RWPE2 (cell line): ENCODE measurements at regions not wholly inside any gene's neighbourhood (a gene's known extent, or its start where the extent isn't known, plus 50 kb on each side); places are given as distances from the start of the nearest gene placed in this dataset.

ENCODE experiments used
- ATAC-seq: fragments of 200-7000 bp; cut with Tn5 transposase; 3 replicates; pipeline ENCODE4 v1.9.1; 2021; ENCODE audit warnings: low read depth
- DNase-seq: peaks from one replicate; pipeline ENCODE4 v3.0.0-alpha.2; 2020; ENCODE audit warnings: low spot score
- H3K27ac ChIP-seq: fragments of 450-650 bp; 2 replicates; pipeline ENCODE4 v1.5.1; 2017; ENCODE audit warnings: mild to moderate bottlenecking; ENCODE audit not compliant: poor library complexity, severe bottlenecking
- H3K27me3 ChIP-seq: fragments of 250-450 bp; sonication (Bioruptor Pico); 2 replicates; pipeline ENCODE4 v1.5.1; 2021; ENCODE audit warnings: mild to moderate bottlenecking, moderate library complexity; ENCODE audit not compliant: insufficient read depth, poor library complexity, severe bottlenecking
- H3K36me3 ChIP-seq: fragments of 250-450 bp; sonication (Bioruptor Pico); 2 replicates; pipeline ENCODE4 v1.5.1; 2020; ENCODE audit warnings: low read depth, mild to moderate bottlenecking, moderate library complexity
- H3K4me1 ChIP-seq: fragments of 250-450 bp; sonication (Bioruptor Pico); 2 replicates; pipeline ENCODE4 v1.5.1; 2021; ENCODE audit warnings: mild to moderate bottlenecking, moderate library complexity; ENCODE audit not compliant: insufficient read depth, poor library complexity, severe bottlenecking
- H3K4me3 ChIP-seq: fragments of 250-450 bp; sonication (Bioruptor Pico); 2 replicates; pipeline ENCODE4 v1.5.1; 2021; ENCODE audit warnings: mild to moderate bottlenecking, moderate library complexity; ENCODE audit not compliant: severe bottlenecking
- H3K9me3 ChIP-seq: fragments of 250-450 bp; sonication (Bioruptor Pico); 2 replicates; pipeline ENCODE4 v1.5.1; 2021; ENCODE audit warnings: mild to moderate bottlenecking, moderate library complexity; ENCODE audit not compliant: severe bottlenecking
- TF ChIP-seq, protein P1 (sequence below): fragments of 450-650 bp; IDR thresholded peaks from one replicate; pipeline ENCODE4 v1.5.1; 2017; ENCODE audit warnings: mild to moderate bottlenecking, moderate library complexity; ENCODE audit not compliant: poor library complexity, severe bottlenecking

DNA sequence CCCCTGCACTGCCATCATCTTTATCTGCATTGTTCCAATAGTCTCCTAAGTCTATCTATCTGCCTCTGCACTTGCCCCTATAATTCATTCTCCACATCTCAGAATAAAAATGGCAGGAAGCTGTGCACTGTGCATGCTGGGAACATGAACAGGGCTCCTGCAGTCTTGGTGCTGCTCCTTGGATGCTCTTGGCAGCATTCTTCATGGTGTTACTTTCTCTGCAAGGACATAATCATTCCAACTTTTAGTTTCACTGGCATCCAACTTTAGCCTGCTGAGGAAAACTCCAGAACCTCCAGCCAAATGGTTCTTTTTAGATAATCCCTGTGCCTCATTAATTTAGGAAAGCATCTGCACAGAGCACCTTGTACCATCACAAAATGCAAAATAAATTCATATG lies 208.3 kb downstream of the STK31 start:
- no peak overlapping the region for H3K27ac ChIP-seq
- H3K9me3 ChIP-seq, result no peaks in the 10 kb centered on the region
- no peak for ATAC-seq
- no peak for DNase-seq
- no peaks in the 10 kb centered on the region for H3K36me3 ChIP-seq
- H3K27me3 ChIP-seq, result no peaks in the 10 kb centered on the region
- no peak overlapping the region for H3K4me3 ChIP-seq
- no peaks in the 10 kb centered on the region for H3K4me1 ChIP-seq
- TF ChIP-seq, protein P1, sequence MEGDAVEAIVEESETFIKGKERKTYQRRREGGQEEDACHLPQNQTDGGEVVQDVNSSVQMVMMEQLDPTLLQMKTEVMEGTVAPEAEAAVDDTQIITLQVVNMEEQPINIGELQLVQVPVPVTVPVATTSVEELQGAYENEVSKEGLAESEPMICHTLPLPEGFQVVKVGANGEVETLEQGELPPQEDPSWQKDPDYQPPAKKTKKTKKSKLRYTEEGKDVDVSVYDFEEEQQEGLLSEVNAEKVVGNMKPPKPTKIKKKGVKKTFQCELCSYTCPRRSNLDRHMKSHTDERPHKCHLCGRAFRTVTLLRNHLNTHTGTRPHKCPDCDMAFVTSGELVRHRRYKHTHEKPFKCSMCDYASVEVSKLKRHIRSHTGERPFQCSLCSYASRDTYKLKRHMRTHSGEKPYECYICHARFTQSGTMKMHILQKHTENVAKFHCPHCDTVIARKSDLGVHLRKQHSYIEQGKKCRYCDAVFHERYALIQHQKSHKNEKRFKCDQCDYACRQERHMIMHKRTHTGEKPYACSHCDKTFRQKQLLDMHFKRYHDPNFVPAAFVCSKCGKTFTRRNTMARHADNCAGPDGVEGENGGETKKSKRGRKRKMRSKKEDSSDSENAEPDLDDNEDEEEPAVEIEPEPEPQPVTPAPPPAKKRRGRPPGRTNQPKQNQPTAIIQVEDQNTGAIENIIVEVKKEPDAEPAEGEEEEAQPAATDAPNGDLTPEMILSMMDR, result no peak

DNA sequence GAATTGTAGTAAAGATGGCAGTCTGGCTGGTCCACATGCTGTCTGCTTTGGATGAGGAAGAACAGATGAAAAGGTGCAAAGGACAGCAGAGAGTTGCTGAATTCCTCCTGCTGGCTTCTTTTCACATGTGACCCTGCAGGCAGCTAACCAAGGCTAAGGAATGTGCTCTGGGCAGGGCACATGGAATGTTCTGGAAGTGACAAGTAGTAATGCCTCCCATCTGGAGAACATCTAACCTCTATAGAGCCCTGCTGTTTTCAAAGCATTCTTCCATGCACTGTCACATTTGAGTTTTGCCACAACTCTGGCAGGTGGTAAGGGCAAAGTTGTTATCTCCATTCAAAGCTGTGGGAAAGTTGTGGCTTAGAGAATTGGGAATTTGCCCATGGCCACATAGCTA lies 208.8 kb downstream of the STK31 start:
- H3K27me3 ChIP-seq, result no peaks in the 10 kb centered on the region
- H3K36me3 ChIP-seq, result no peaks in the 10 kb centered on the region
- no peaks in the 10 kb centered on the region for H3K4me1 ChIP-seq
- ATAC-seq (no peak), DNase-seq (no peak)
- TF ChIP-seq, protein P1, result no peak
- H3K9me3 ChIP-seq, result no peaks in the 10 kb centered on the region
- H3K4me3 ChIP-seq, result no peak overlapping the region
- no peak overlapping the region for H3K27ac ChIP-seq

- TF ChIP-seq, protein P1, result no peak
- Histone ChIP-seq H3K4me3 (no peak overlapping the region), H3K27me3 (no peaks in the 10 kb centered on the region), H3K4me1 (no peaks in the 10 kb centered on the region), H3K9me3 (no peaks in the 10 kb centered on the region), H3K36me3 (no peaks in the 10 kb centered on the region), H3K27ac (no peak overlapping the region)
- DNase-seq (no peak), ATAC-seq (no peak)
These were observed 215.1 kb downstream of the STK31 start for GRCh38 chr7:23925088-23925487.

GRCh38 chr7:23927709-23928417 lies 217.8 kb downstream of the STK31 start:
- ATAC-seq (no peak), DNase-seq (no peak)
- no peaks in the 10 kb centered on the region for H3K36me3 ChIP-seq
- no peak overlapping the region for H3K4me3 ChIP-seq
- H3K4me1 ChIP-seq, result no peaks in the 10 kb centered on the region
- H3K27ac ChIP-seq, result no peak overlapping the region
- TF ChIP-seq, protein P1, result no peak
- no peaks in the 10 kb centered on the region for H3K9me3 ChIP-seq
- H3K27me3 ChIP-seq, result no peaks in the 10 kb centered on the region

DNA sequence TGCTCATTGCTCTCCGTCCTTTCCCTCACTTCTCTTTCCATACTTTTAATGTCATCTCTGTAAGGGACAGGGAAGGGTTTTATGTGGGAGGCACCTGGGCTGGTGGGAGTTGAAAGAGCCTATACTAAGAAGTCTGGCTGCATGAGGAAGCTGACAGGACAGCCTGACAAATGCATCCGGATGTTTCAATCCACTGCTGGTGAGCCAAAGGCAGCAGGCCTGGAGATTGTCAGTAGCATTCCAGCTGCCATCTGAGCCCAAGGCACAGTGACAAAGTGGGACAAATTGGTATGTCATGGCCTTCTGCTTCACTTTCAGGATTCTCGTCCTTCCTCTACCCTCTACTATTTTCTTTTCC lies 218.4 kb downstream of the STK31 start:
- no peaks in the 10 kb centered on the region for H3K4me1 ChIP-seq
- H3K4me3 ChIP-seq, result no peak overlapping the region
- no peaks in the 10 kb centered on the region for H3K9me3 ChIP-seq
- H3K36me3 ChIP-seq, result no peaks in the 10 kb centered on the region
- H3K27ac ChIP-seq, result no peak overlapping the region
- H3K27me3 ChIP-seq, result no peaks in the 10 kb centered on the region
- ATAC-seq, result no peak
- TF ChIP-seq, protein P1, result no peak
- no peak for DNase-seq
